ENCODE measurements at regions not wholly inside any gene's neighbourhood (a gene's known extent, or its start where the extent isn't known, plus 50 kb on each side); places are given as distances from the start of the nearest gene placed in this dataset.

DNA sequence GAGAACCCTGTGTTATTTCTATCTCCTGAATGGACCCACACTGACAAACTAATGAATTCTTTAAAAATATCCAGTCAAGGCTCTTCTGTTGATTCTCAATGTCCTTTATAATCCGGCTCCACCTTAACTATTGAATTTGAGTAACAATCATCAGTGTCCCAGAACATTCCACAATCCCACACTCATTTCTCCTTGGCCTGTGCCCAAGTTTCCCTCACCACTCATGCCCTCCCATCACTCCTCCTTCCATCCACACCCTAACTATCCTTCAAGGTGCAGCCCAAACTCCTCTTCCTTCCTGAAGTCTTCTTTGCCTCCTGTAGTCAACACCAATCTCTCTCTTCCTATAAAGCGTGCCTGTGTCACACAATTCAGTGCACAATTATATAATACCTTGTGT, 106.1 kb downstream of the NUDT12 start:
- Mint-ChIP-seq H3K36me3 (ENCODE audit: insufficient read depth, unreplicated experiment) (no peaks in the 10 kb centered on the region), H3K4me3 (ENCODE audit: unreplicated experiment) (no peak overlapping the region), H3K27ac (ENCODE audit: unreplicated experiment) (no peak overlapping the region), H3K9me3 (ENCODE audit: unreplicated experiment) (no peaks in the 10 kb centered on the region), H3K27me3 (ENCODE audit: insufficient read depth, unreplicated experiment) (peaks cover 3% of the 10 kb centered on the region), H3K4me1 (ENCODE audit: low read depth, unreplicated experiment) (no peaks in the 10 kb centered on the region)
- Histone ChIP-seq H3K4me3 (ENCODE audit: low read depth, low read length) (no peak overlapping the region), H3K4me1 (no peaks in the 10 kb centered on the region), H3K9me3 (no peaks in the 10 kb centered on the region), H3K36me3 (ENCODE audit: control insufficient read depth, insufficient read depth, low read length) (no peaks in the 10 kb centered on the region), H3K27me3 (replicated peaks; ENCODE audit: control insufficient read depth, insufficient read depth, low read length) (no peaks in the 10 kb centered on the region)
- CTCF ChIA-PET = no interaction called here
- POLR2A ChIA-PET = no interaction called here
- no peak for DNase-seq
- intact Hi-C loops (cut with micrococcal nuclease; ENCODE audit: unreplicated experiment) = no loop called here
- TF ChIP-seq CTCF (IDR thresholded peaks at IDR 0.05; ENCODE audit: insufficient read depth in 1 of 2, low read depth in 1 of 2, low read length in 1 of 2, severe bottlenecking in 1 of 2, unreplicated experiment in 1 of 2) = no peak
- BruUV-seq (replicated peaks) = no TSS peak

- Histone ChIP-seq H3K4me1 (no peaks in the 10 kb centered on the region), H3K27me3 (replicated peaks; ENCODE audit: control insufficient read depth, insufficient read depth, low read length) (no peaks in the 10 kb centered on the region), H3K9me3 (no peaks in the 10 kb centered on the region), H3K4me3 (ENCODE audit: low read depth, low read length) (no peak overlapping the region), H3K36me3 (ENCODE audit: control insufficient read depth, insufficient read depth, low read length) (no peaks in the 10 kb centered on the region)
- no peak for TF ChIP-seq CTCF (IDR thresholded peaks at IDR 0.05; ENCODE audit: insufficient read depth in 1 of 2, low read depth in 1 of 2, low read length in 1 of 2, severe bottlenecking in 1 of 2, unreplicated experiment in 1 of 2)
- intact Hi-C loops (cut with micrococcal nuclease; ENCODE audit: unreplicated experiment) = no loop called here
- H3K27ac Mint-ChIP-seq (ENCODE audit: unreplicated experiment) = no peak overlapping the region
- H3K27me3 Mint-ChIP-seq (ENCODE audit: insufficient read depth, unreplicated experiment) = peaks cover 3% of the 10 kb centered on the region
- POLR2A ChIA-PET = no interaction called here
- DNase-seq = no peak
- BruUV-seq (replicated peaks) = no TSS peak
- H3K36me3 Mint-ChIP-seq (ENCODE audit: insufficient read depth, unreplicated experiment) = no peaks in the 10 kb centered on the region
- H3K4me1 Mint-ChIP-seq (ENCODE audit: low read depth, unreplicated experiment) = no peaks in the 10 kb centered on the region
- H3K4me3 Mint-ChIP-seq (ENCODE audit: unreplicated experiment) = no peak overlapping the region
- CTCF ChIA-PET = interaction anchor here (0.7 kb wide), 1 partner anchor 15 kb away, joined by 3 read pairs; no protein-coding TSS in a partner anchor
- no peaks in the 10 kb centered on the region for H3K9me3 Mint-ChIP-seq (ENCODE audit: unreplicated experiment)
Measured at GRCh38 chr5:103455796-103456195, 106.8 kb downstream of the NUDT12 start.

- POLR2A ChIA-PET = no interaction called here
- no peak for DNase-seq
- TF ChIP-seq CTCF (IDR thresholded peaks at IDR 0.05; ENCODE audit: insufficient read depth in 1 of 2, low read depth in 1 of 2, low read length in 1 of 2, severe bottlenecking in 1 of 2, unreplicated experiment in 1 of 2) = no peak
- Mint-ChIP-seq H3K27ac (ENCODE audit: unreplicated experiment) (no peak overlapping the region), H3K4me3 (ENCODE audit: unreplicated experiment) (no peak overlapping the region), H3K9me3 (ENCODE audit: unreplicated experiment) (no peaks in the 10 kb centered on the region), H3K27me3 (ENCODE audit: insufficient read depth, unreplicated experiment) (peaks cover 3% of the 10 kb centered on the region), H3K36me3 (ENCODE audit: insufficient read depth, unreplicated experiment) (no peaks in the 10 kb centered on the region), H3K4me1 (ENCODE audit: low read depth, unreplicated experiment) (no peaks in the 10 kb centered on the region)
- CTCF ChIA-PET = no interaction called here
- H3K36me3 ChIP-seq (ENCODE audit: control insufficient read depth, insufficient read depth, low read length) = no peaks in the 10 kb centered on the region
- H3K4me1 ChIP-seq = no peaks in the 10 kb centered on the region
- no peaks in the 10 kb centered on the region for H3K9me3 ChIP-seq
- no peaks in the 10 kb centered on the region for H3K27me3 ChIP-seq (replicated peaks; ENCODE audit: control insufficient read depth, insufficient read depth, low read length)
- no TSS peak for BruUV-seq (replicated peaks)
- intact Hi-C loops (cut with micrococcal nuclease; ENCODE audit: unreplicated experiment) = no loop called here
- H3K4me3 ChIP-seq (ENCODE audit: low read depth, low read length) = no peak overlapping the region
Measured at GRCh38 chr5:103454770-103455169, 107.8 kb downstream of the NUDT12 start.

All from Caco-2 (cell line).